NB4 (cell line): ENCODE measurements at regions not wholly inside any gene's neighbourhood (a gene's known extent, or its start where the extent isn't known, plus 50 kb on each side); places are given as distances from the start of the nearest gene placed in this dataset.
"Not testable (repeated sequence)": the region's sequence is repeated elsewhere in the genome, so short reads cannot be mapped to it uniquely, and the experiment has no call there.

Source experiments
- DNase-seq: peaks from one replicate; pipeline ENCODE4 v3.0.0; 2010; ENCODE audit warnings: low read depth
- H3K4me3 ChIP-seq: one replicate; pipeline ENCODE4 v1.5.1; 2011; ENCODE audit warnings: mild to moderate bottlenecking, low read depth, low read length, moderate library complexity
- MAX ChIP-seq: IDR thresholded peaks from 2 replicates; pipeline ENCODE4 v1.6.1; 2011; ENCODE audit warnings: low read depth, low read length
- MYC ChIP-seq: IDR thresholded peaks from 2 replicates; pipeline ENCODE4 v1.6.1; 2011; ENCODE audit warnings: low read depth, low read length
- POLR2A ChIP-seq: IDR thresholded peaks from 2 replicates; pipeline ENCODE4 v1.6.1; 2011; ENCODE audit warnings: mild to moderate bottlenecking; ENCODE audit not compliant: insufficient read length; ENCODE audit errors: extremely low read depth
- TF ChIP-seq, protein P1 (sequence below): IDR thresholded peaks from one replicate; pipeline ENCODE4 v1.5.1; 2012; ENCODE audit warnings: low read depth, low read length

- TF ChIP-seq MAX = no peak
- TF ChIP-seq, protein P1, sequence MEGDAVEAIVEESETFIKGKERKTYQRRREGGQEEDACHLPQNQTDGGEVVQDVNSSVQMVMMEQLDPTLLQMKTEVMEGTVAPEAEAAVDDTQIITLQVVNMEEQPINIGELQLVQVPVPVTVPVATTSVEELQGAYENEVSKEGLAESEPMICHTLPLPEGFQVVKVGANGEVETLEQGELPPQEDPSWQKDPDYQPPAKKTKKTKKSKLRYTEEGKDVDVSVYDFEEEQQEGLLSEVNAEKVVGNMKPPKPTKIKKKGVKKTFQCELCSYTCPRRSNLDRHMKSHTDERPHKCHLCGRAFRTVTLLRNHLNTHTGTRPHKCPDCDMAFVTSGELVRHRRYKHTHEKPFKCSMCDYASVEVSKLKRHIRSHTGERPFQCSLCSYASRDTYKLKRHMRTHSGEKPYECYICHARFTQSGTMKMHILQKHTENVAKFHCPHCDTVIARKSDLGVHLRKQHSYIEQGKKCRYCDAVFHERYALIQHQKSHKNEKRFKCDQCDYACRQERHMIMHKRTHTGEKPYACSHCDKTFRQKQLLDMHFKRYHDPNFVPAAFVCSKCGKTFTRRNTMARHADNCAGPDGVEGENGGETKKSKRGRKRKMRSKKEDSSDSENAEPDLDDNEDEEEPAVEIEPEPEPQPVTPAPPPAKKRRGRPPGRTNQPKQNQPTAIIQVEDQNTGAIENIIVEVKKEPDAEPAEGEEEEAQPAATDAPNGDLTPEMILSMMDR = no peak
- TF ChIP-seq POLR2A = no peak
- TF ChIP-seq MYC = no peak
- no peak overlapping the region for H3K4me3 ChIP-seq
- no peak for DNase-seq
Measured at GRCh38 chr10:129199826-129200225, 267.2 kb upstream of the MGMT start.

DNA sequence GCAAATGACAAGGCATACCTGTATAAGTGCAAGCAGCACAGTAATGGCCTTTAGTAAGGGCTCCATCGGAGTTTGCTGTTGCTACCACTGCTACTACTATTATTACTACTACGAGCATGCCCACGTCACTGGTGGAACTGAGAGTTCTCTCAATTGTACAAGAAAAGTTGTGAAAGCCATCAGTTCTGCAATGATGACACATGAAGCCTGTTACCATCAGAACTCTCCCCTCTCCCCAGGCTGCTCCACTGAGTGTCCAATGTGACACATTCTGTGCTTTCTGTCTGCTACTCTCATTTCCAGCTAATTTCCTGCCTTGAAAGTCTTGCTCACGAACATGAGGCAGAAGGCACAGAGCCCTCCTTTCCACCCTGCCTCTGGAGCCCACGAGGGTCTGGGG is 263.2 kb upstream of the MGMT start:
- DNase-seq = no peak
- no peak for TF ChIP-seq MYC
- TF ChIP-seq, protein P1 = no peak
- no peak for TF ChIP-seq POLR2A
- no peak for TF ChIP-seq MAX
- H3K4me3 ChIP-seq = no peak overlapping the region

DNA sequence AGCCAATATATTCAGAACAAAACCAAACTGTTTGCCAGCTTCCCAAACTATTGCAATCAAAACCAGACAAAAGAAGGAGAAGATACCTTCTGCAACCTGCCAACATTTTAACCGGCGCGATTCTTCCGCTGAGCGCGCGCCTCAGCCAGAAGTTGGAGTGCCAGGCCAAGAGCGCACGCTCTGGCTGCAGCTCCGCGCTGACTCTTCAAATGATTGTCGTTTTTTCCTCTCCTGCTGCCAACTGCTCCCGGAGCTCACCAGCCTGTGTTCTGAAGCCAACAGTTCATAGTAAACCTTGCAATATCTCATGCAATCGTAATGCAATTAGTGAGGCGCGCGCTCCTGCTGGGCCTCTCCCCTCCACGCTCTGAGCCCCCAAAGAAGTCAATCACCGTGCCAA is 259.7 kb upstream of the MGMT start:
- no peak for TF ChIP-seq MAX
- TF ChIP-seq, protein P1 = no peak
- no peak overlapping the region for H3K4me3 ChIP-seq
- no peak for DNase-seq

DNA sequence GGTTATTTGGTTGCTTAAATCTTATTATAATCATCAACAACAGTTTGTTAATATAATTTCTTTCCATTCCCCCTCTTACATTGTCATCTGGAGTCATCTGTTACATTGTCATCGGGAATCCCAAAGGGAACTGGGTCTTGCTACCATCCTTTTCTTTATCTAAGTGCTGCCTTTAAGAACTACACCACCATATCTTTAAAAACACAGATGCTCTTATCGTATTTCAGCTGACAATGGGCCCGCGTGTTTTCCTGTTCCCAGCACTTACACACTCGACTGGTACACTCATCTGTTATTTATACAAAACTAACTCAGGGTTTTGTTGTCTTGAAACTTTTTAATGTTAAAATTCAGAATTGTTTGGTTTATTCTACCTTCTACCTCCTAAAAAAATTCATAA is 256.2 kb upstream of the MGMT start:
- no peak for DNase-seq
- TF ChIP-seq POLR2A = no peak
- no peak for TF ChIP-seq MAX
- no peak for TF ChIP-seq MYC
- TF ChIP-seq, protein P1 = no peak

DNA sequence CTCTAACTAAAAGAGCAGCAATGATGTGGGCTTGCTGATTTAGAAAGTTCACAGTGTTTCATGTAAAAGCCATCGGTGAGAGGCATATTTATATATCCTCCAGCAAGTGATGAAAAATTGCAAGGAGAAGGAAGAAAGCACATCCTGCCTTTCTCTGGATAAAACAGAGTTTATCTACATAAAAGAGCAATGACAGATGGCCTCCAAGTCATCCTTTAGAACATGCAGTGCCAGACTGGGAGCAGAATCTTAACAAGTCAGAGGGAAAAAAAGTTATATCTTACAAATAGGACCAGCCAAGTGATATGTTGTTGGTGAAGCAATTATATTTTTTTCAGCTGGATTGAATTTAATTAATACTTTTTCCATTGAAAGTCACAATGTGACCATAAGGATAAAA is 253.8 kb upstream of the MGMT start:
- H3K4me3 ChIP-seq = no peak overlapping the region
- no peak for DNase-seq

More for the DNA sequence above, 256.2 kb upstream of the MGMT start:
- H3K4me3 ChIP-seq = no peak overlapping the region

GRCh38 chr10:129213996-129214395 is 253.0 kb upstream of the MGMT start:
- not testable (repeated sequence) for DNase-seq, H3K4me3 ChIP-seq

More for the DNA sequence above, 253.8 kb upstream of the MGMT start:
- no peak for TF ChIP-seq MAX
- TF ChIP-seq MYC = no peak
- TF ChIP-seq, protein P1 = no peak
- TF ChIP-seq POLR2A = no peak
